ENCODE measurements at regions not wholly inside any gene's neighbourhood (a gene's known extent, or its start where the extent isn't known, plus 50 kb on each side); places are given as distances from the start of the nearest gene placed in this dataset.

DNA sequence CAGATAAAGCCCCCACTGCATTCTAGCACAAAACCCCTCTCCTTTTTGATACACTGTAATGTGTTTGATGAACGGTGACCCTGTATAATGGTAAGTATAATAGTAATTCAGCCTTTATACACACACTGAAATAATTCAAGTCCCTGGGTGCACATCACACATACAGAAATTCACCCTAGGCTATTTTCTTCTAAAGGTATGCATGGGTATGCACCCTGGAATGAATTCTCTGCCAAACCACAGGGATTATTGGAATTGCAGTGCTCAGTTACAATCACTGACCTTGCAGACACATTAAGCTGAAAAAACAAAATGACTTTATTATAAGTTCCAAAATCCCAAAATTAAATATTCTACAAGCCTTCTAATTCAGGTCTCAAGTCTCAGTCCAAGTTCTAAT is 245.9 kb upstream of the FAT3 start:
- no peak overlapping the region for H3K27ac ChIP-seq
- no peaks in the 10 kb centered on the region for H3K4me1 ChIP-seq (ENCODE audit: insufficient read depth)
- no peak for DNase-seq
- H3K27me3 ChIP-seq: no peaks in the 10 kb centered on the region
- intact Hi-C loops (cut with DNase I): no loop called here
- no peaks in the 10 kb centered on the region for H3K9me3 ChIP-seq
- no peaks in the 10 kb centered on the region for H3K36me3 ChIP-seq
- no peak overlapping the region for H3K4me3 ChIP-seq
- WGBS, 3 donors: 85 to 95% (median 93%) methylated on average over 1 of the region's 1 CpG
- TF ChIP-seq EP300 (IDR thresholded peaks at IDR 0.05): no peak
- TF ChIP-seq, protein P1, sequence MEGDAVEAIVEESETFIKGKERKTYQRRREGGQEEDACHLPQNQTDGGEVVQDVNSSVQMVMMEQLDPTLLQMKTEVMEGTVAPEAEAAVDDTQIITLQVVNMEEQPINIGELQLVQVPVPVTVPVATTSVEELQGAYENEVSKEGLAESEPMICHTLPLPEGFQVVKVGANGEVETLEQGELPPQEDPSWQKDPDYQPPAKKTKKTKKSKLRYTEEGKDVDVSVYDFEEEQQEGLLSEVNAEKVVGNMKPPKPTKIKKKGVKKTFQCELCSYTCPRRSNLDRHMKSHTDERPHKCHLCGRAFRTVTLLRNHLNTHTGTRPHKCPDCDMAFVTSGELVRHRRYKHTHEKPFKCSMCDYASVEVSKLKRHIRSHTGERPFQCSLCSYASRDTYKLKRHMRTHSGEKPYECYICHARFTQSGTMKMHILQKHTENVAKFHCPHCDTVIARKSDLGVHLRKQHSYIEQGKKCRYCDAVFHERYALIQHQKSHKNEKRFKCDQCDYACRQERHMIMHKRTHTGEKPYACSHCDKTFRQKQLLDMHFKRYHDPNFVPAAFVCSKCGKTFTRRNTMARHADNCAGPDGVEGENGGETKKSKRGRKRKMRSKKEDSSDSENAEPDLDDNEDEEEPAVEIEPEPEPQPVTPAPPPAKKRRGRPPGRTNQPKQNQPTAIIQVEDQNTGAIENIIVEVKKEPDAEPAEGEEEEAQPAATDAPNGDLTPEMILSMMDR (IDR thresholded peaks at IDR 0.05): no peak
- no peak for TF ChIP-seq POLR2A (IDR thresholded peaks at IDR 0.05)

DNA sequence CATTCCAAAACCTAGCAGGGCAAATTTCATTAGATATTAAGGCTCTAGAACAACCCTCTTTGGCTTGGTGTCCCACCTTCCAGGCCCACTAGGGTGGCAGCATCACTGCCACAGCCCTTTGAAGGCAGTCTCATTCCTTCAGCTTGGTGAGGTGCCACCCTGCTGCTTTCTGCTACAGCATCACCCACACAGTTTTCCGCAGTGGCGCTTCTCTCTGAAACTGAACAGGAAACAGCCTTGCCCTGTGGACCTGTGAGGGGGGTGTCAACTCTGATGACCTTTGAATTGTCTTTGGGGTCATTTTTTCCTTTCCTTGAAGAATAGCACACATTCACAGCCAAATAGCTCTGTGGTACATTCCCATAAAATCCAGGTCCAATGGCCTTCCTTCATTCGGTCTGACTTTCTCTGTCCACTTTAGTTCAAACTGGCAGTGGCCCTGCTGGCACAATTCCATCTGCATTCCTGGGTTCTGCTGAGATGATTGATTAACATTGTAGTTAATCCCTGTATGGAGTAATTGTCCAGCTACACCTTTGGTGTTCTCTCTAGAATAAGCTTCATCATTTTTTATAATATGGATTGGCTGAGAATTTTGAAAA is 251.9 kb upstream of the FAT3 start:
- intact Hi-C loops (cut with DNase I): no loop called here
- Histone ChIP-seq H3K4me3 (no peak overlapping the region), H3K9me3 (no peaks in the 10 kb centered on the region), H3K4me1 (ENCODE audit: insufficient read depth) (no peaks in the 10 kb centered on the region), H3K27me3 (no peaks in the 10 kb centered on the region), H3K27ac (no peak overlapping the region), H3K36me3 (no peaks in the 10 kb centered on the region)
- DNase-seq: no peak
- WGBS, 3 donors: 78 to 91% (median 90%) methylated on average over 3 of the region's 3 CpGs
- TF ChIP-seq POLR2A (IDR thresholded peaks at IDR 0.05) (no peak), EP300 (IDR thresholded peaks at IDR 0.05) (no peak)
- TF ChIP-seq, protein P1 (IDR thresholded peaks at IDR 0.05): no peak

DNA sequence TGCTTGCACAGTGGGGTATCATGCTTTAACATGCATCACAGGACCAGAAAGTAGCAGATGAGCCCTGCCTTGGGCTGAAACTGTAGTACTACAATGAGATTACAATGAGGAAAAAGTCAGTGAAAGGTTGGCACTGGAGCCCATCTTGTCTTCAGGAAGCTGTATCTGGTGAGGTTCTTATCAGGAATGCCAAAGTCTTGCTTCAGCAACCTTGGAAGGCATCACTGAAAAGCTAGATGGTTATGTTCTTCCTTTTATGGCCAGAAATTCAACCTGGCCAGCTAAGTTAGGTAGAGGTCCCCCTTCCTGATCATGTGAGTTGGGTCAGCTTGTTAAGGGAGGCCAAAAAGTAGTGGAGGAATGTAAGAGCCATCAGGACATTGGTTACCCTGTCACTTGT is 254.0 kb upstream of the FAT3 start:
- no peak for DNase-seq
- Histone ChIP-seq H3K9me3 (no peaks in the 10 kb centered on the region), H3K36me3 (no peaks in the 10 kb centered on the region), H3K27ac (no peak overlapping the region), H3K4me1 (ENCODE audit: insufficient read depth) (no peaks in the 10 kb centered on the region), H3K27me3 (no peaks in the 10 kb centered on the region), H3K4me3 (no peak overlapping the region)
- TF ChIP-seq, protein P1 (IDR thresholded peaks at IDR 0.05): no peak
- TF ChIP-seq POLR2A (IDR thresholded peaks at IDR 0.05): no peak
- no peak for TF ChIP-seq EP300 (IDR thresholded peaks at IDR 0.05)
- intact Hi-C loops (cut with DNase I): no loop called here

DNA sequence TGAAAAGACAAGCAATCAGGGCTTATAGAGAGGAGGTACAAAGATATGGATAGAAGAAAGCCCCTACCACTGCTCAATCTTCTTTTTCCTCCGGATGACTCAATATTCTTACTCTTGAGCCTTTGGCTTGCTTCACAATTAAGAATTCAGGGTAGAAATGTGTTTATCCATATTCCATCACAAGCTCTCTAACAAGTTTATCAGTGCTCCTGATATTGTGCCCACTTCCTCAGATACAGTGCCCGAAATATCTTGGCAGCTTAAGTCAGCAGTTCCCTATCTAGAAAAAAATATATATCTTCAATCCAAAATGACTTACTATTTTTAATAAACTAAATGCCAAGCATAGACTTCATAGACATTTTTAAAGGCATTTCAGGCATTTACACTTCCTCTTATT is 255.1 kb upstream of the FAT3 start:
- Histone ChIP-seq H3K27ac (no peak overlapping the region), H3K4me3 (no peak overlapping the region), H3K9me3 (no peaks in the 10 kb centered on the region), H3K4me1 (ENCODE audit: insufficient read depth) (no peaks in the 10 kb centered on the region), H3K27me3 (no peaks in the 10 kb centered on the region), H3K36me3 (no peaks in the 10 kb centered on the region)
- TF ChIP-seq, protein P1 (IDR thresholded peaks at IDR 0.05): no peak
- no peak for TF ChIP-seq EP300 (IDR thresholded peaks at IDR 0.05)
- no peak for TF ChIP-seq POLR2A (IDR thresholded peaks at IDR 0.05)
- intact Hi-C loops (cut with DNase I): no loop called here
- WGBS, 3 donors: 57 to 70% (median 59%) methylated on average over 2 of the region's 2 CpGs
- no peak for DNase-seq

Measured in ovary (tissue), 7 donors.